ENCODE measurements at regions not wholly inside any gene's neighbourhood (a gene's known extent, or its start where the extent isn't known, plus 50 kb on each side); places are given as distances from the start of the nearest gene placed in this dataset.

DNA sequence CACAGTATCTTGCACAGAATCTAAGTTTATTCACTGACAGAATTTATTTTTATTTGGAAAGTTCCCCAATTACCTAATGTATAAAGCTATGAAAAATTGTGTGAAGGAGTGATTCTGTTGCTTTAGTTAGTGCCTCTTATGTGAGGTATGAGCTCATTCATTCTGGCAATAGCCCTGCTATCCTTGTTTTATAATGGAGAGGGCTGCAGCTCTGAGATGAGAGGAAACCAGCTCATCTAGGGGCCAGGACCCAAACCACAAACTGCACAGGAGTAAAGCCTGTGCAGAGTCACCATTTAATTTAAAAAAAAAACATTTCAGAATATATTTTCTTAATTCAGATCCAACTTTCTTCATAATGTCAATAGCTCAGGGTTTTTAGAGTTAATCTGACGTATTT is 383.0 kb downstream of the TMEM182 start:
- TF ChIP-seq CTCF (conservative IDR thresholded peaks at IDR 0.05; ENCODE audit: low read depth, low read length) (no peak), EZH2 (IDR thresholded peaks at IDR 0.05; ENCODE audit: low read length, unreplicated experiment) (no peak)
